HG03097 (cell line): ENCODE measurements at regions not wholly inside any gene's neighbourhood (a gene's known extent, or its start where the extent isn't known, plus 50 kb on each side); places are given as distances from the start of the nearest gene placed in this dataset.
"Not testable (repeated sequence)": the region's sequence is repeated elsewhere in the genome, so short reads cannot be mapped to it uniquely, and the experiment has no call there.

Source experiments
- ATAC-seq: cut with Tn5 transposase; IDR thresholded peaks from one replicate; pipeline ENCODE4 v1.9.1; 2021; ENCODE audit not compliant: unreplicated experiment, low FRiP score

GRCh38 chr10:33867199-33867789 is 532.8 kb upstream of the NRP1 start:
- ATAC-seq, result not testable (repeated sequence)

- no peak for ATAC-seq
Measured at GRCh38 chr10:33863352-33863751, 528.9 kb upstream of the NRP1 start.

GRCh38 chr10:33862536-33863105 is 528.2 kb upstream of the NRP1 start:
- ATAC-seq, result no peak

- ATAC-seq, result no peak
Measured at GRCh38 chr10:33861833-33862232, 527.4 kb upstream of the NRP1 start.

- ATAC-seq, result no peak
Measured at GRCh38 chr10:33861016-33861704, 526.7 kb upstream of the NRP1 start.

GRCh38 chr10:33860552-33860951 is 526.1 kb upstream of the NRP1 start:
- no peak for ATAC-seq

- ATAC-seq, result no peak
Measured at GRCh38 chr10:33859319-33860022, 525.0 kb upstream of the NRP1 start.

- no peak for ATAC-seq
Measured at GRCh38 chr10:33858326-33858725, 523.9 kb upstream of the NRP1 start.

GRCh38 chr10:33853221-33853620 is 518.8 kb upstream of the NRP1 start:
- ATAC-seq, result not testable (repeated sequence)

GRCh38 chr10:33843379-33843778 is 508.9 kb upstream of the NRP1 start:
- no peak for ATAC-seq

- ATAC-seq, result no peak
Measured at GRCh38 chr10:33841678-33842077, 507.2 kb upstream of the NRP1 start.

- no peak for ATAC-seq
Measured at GRCh38 chr10:33838731-33839130, 504.3 kb upstream of the NRP1 start.

GRCh38 chr10:33837736-33838135 is 503.3 kb upstream of the NRP1 start:
- no peak for ATAC-seq

- no peak for ATAC-seq
Measured at GRCh38 chr10:33835556-33835955, 501.1 kb upstream of the NRP1 start.

- ATAC-seq, result no peak
Measured at GRCh38 chr10:33833566-33833965, 499.1 kb upstream of the NRP1 start.

GRCh38 chr10:33832124-33832787 is 497.8 kb upstream of the NRP1 start:
- no peak for ATAC-seq

- ATAC-seq, result no peak
Measured at GRCh38 chr10:33831591-33831990, 497.1 kb upstream of the NRP1 start.

- ATAC-seq, result not testable (repeated sequence)
Measured at GRCh38 chr10:33829899-33830298, 495.4 kb upstream of the NRP1 start.

- no peak for ATAC-seq
Measured at GRCh38 chr10:33828592-33828991, 494.1 kb upstream of the NRP1 start.

- ATAC-seq, result no peak
Measured at GRCh38 chr10:33826186-33826585, 491.7 kb upstream of the NRP1 start.

- no peak for ATAC-seq
Measured at GRCh38 chr10:33822774-33823173, 488.3 kb upstream of the NRP1 start.
